Smooth muscle cell (in vitro differentiated cells): ENCODE measurements at regions not wholly inside any gene's neighbourhood (a gene's known extent, or its start where the extent isn't known, plus 50 kb on each side); places are given as distances from the start of the nearest gene placed in this dataset.
A peak's percentile ranks its signal among the peaks of the same experiment; 100 is the strongest.

Source experiments
- DNase-seq: peaks from one replicate; lab custom pipeline; 2025; ENCODE audit not compliant: unreplicated experiment; lab: John Stamatoyannopoulos, UW
- H2AFZ ChIP-seq: fragments of 200-600 bp; sonication (generic); 2 replicates; pipeline ENCODE4 v1.6.0; 2016; ENCODE audit warnings: antibody characterized with exemption, low read depth, mild to moderate bottlenecking
- H3F3A ChIP-seq: fragments of 200-600 bp; sonication (generic); 2 replicates; pipeline ENCODE4 v1.6.0; 2017; ENCODE audit warnings: antibody characterized with exemption, low read depth
- H3K27ac ChIP-seq: fragments of 200-600 bp; sonication (generic); 2 replicates; pipeline ENCODE4 v1.5.1; 2016; ENCODE audit warnings: low read depth, mild to moderate bottlenecking
- H3K27me3 ChIP-seq: fragments of 200-600 bp; sonication (generic); 2 replicates; pipeline ENCODE4 v1.6.1; 2016; ENCODE audit warnings: low read depth, mild to moderate bottlenecking
- H3K36me3 ChIP-seq: fragments of 200-600 bp; sonication (generic); 2 replicates; pipeline ENCODE4 v1.5.1; 2016; ENCODE audit warnings: low read depth
- H3K4me1 ChIP-seq: fragments of 200-600 bp; sonication (generic); 2 replicates; pipeline ENCODE4 v1.5.1; 2016; ENCODE audit warnings: low read depth
- H3K4me2 ChIP-seq: fragments of 200-600 bp; sonication (generic); 2 replicates; pipeline ENCODE4 v1.6.0; 2016; ENCODE audit warnings: mild to moderate bottlenecking
- H3K4me3 ChIP-seq: fragments of 200-600 bp; sonication (generic); 2 replicates; pipeline ENCODE4 v1.5.1; 2016; ENCODE audit warnings: mild to moderate bottlenecking
- H3K79me2 ChIP-seq: fragments of 200-600 bp; sonication (generic); 2 replicates; pipeline ENCODE4 v1.6.0; 2016; ENCODE audit warnings: low read depth, mild to moderate bottlenecking
- H3K9ac ChIP-seq: fragments of 200-600 bp; sonication (generic); 2 replicates; pipeline ENCODE4 v1.6.0; 2016; ENCODE audit warnings: low read depth
- H3K9me3 ChIP-seq: fragments of 200-600 bp; sonication (generic); replicated peaks from 2 replicates; pipeline ENCODE4 v1.5.1; 2016; ENCODE audit warnings: low read depth
- H4K20me1 ChIP-seq: fragments of 200-600 bp; sonication (generic); 2 replicates; pipeline ENCODE4 v1.6.0; 2016; ENCODE audit warnings: low read depth
- CTCF ChIP-seq: fragments of 200-600 bp; sonication (generic); IDR thresholded peaks from 2 replicates; pipeline ENCODE4 v1.5.1; 2017; ENCODE audit warnings: borderline replicate concordance, mild to moderate bottlenecking, antibody characterized with exemption; ENCODE audit not compliant: insufficient read depth, poor library complexity, severe bottlenecking
- WGBS: methylation state at CpG from one replicate; pipeline ENCODE4 v1.1.7; 2016; ENCODE audit warnings: low lambda C conversion rate; 5-methylcytosine and 5-hydroxymethylcytosine counted together

DNA sequence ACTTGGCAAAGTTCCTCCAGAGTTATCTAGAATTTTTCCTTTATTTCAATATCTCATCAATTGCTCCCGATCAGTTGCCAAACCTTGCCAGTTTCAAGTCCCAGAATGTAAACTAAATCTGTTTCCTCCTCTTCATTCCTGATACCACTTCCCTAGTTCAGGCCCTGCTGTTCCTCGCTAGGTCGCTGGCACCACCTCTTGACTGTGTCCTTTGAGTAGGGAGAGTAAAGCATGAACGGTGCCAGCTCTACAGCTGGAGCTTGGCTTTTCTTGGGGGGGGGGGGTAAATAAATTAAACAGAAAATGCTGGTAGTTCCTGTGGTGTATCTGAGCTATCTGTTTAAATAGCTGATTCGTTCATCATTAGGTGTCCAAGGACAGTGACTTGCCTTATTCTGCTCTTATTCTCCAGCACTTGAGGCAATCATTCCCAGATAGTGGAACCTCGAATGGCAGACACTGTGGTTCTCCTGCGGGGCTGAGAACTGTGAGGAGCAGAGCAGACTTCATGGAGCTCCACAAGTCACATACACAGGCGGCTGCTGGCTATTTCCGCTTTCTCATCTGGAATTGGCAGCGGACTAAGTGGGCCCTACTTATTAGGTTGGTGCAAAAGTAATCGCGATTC lies 168.3 kb upstream of the FAT1 start:
- Histone ChIP-seq H3K4me1 (no peaks in the 10 kb centered on the region), H3K27ac (no peak overlapping the region), H3K79me2 (no peaks in the 10 kb centered on the region), H3K36me3 (no peaks in the 10 kb centered on the region), H3K9me3 (no peaks in the 10 kb centered on the region), H4K20me1 (no peaks in the 10 kb centered on the region), H3K27me3 (no peaks in the 10 kb centered on the region), H2AFZ (no peak overlapping the region), H3K4me3 (no peak overlapping the region), H3K4me2 (no peak overlapping the region), H3F3A (no peaks in the 10 kb centered on the region), H3K9ac (no peak overlapping the region)
- WGBS = 93% methylated on average over 12 of the region's 12 CpGs
- no peak for DNase-seq
- no peak for TF ChIP-seq CTCF

DNA sequence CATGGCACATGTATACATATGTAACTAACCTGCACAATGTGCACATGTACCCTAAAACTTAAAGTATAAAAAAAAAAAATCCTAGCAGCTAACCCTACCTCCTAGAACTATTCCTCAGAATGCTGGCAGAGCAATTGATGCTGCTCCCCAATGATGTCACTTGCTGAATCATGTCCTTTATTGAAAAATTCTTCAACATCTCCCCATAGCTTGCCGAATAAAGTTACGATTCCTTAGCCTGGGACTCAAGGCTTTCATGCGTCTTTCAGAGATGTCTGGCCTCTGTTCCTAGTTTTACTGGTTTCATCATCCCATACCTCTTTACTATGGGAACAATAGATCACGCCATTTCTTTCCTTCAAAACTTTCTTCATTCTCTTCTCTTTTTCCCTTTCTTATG lies 174.7 kb upstream of the FAT1 start:
- H3K27me3 ChIP-seq = no peaks in the 10 kb centered on the region
- 93% methylated on average over 4 of the region's 4 CpGs for WGBS
- H3K4me1 ChIP-seq = peaks cover 7% of the 10 kb centered on the region
- TF ChIP-seq CTCF = no peak
- no peak overlapping the region for H3K4me2 ChIP-seq
- no peak overlapping the region for H3K27ac ChIP-seq
- H3F3A ChIP-seq = peaks cover 5% of the 10 kb centered on the region
- H3K36me3 ChIP-seq = no peaks in the 10 kb centered on the region
- no peak for DNase-seq
- H3K79me2 ChIP-seq = no peaks in the 10 kb centered on the region
- H3K4me3 ChIP-seq = no peak overlapping the region
- no peak overlapping the region for H2AFZ ChIP-seq
- no peaks in the 10 kb centered on the region for H3K9me3 ChIP-seq
- no peak overlapping the region for H3K9ac ChIP-seq
- H4K20me1 ChIP-seq = no peaks in the 10 kb centered on the region

DNA sequence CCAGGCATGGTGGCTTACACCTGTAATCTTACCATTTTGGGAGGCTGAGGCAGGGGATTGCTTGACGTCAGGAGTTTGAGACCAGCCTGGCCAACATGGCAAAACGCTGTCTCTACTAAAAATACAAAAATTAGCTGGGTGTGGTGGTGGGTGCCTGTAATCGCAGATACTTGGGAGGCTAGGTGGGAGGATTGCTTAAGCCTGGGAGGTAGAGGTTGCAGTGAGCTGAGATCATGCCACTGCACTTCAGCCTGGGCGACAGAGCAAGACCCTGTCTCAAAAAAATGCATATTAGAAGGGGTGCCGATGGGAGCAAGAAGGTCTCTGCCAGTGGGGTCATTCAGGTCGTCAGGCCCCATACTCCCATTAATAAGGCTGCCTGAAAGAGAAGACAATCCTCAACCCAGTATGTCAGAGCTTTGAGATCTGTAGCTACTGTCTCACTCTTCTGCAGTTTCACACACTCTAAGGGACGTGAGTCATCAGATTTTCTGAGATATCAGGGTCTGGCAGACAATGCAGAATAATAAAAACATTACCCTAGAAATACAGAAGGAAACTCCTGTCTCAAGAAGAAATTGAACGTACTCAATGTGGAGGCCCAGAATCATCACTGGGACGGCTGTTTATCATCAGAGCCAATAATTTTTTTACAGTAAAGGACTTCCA lies 176.7 kb upstream of the FAT1 start:
- peaks cover 7% of the 10 kb centered on the region for H3K4me1 ChIP-seq
- DNase-seq = no peak
- WGBS = 69% methylated on average over 9 of the region's 9 CpGs
- peak overlapping the region; percentile 20 for H2AFZ ChIP-seq
- H3K4me2 ChIP-seq = peak overlapping the region; percentile 48
- no peak overlapping the region for H3K4me3 ChIP-seq
- H4K20me1 ChIP-seq = no peaks in the 10 kb centered on the region
- peaks cover 5% of the 10 kb centered on the region for H3F3A ChIP-seq
- no peaks in the 10 kb centered on the region for H3K27me3 ChIP-seq
- peak overlapping the region; percentile 61 for H3K27ac ChIP-seq
- peak overlapping the region; percentile 1 for H3K9ac ChIP-seq
- no peaks in the 10 kb centered on the region for H3K9me3 ChIP-seq
- H3K36me3 ChIP-seq = no peaks in the 10 kb centered on the region
- no peaks in the 10 kb centered on the region for H3K79me2 ChIP-seq
- TF ChIP-seq CTCF = no peak

DNA sequence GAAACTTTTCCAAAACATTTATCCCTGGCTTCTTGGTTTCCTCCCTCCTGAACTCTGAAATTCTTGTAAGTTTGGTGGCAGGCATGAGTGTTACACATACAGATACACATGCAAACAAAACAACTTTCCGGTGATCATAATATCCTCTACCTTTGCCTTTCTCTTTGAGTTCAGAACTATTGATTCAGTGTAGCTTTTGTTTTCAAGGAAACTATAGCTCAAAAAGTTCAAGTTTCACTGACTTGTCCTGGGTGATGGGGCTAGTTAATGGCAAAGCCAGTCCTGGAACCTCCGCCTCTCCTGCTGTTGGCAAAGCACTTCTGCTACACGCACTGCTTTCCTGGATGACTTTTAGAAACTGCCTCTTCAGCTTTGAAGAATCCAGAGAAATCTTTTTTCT lies 177.3 kb upstream of the FAT1 start:
- H3K27ac ChIP-seq = peak overlapping the region; percentile 61
- 89% methylated on average over 3 of the region's 3 CpGs for WGBS
- H4K20me1 ChIP-seq = no peaks in the 10 kb centered on the region
- no peak for DNase-seq
- peak overlapping the region; percentile 20 for H2AFZ ChIP-seq
- TF ChIP-seq CTCF = no peak
- no peaks in the 10 kb centered on the region for H3K27me3 ChIP-seq
- H3F3A ChIP-seq = peaks cover 5% of the 10 kb centered on the region
- peak overlapping the region; percentile 1 for H3K9ac ChIP-seq
- no peaks in the 10 kb centered on the region for H3K36me3 ChIP-seq
- H3K4me2 ChIP-seq = peak overlapping the region; percentile 48
- H3K4me1 ChIP-seq = peaks cover 7% of the 10 kb centered on the region
- H3K9me3 ChIP-seq = no peaks in the 10 kb centered on the region
- no peak overlapping the region for H3K4me3 ChIP-seq
- no peaks in the 10 kb centered on the region for H3K79me2 ChIP-seq
